ENCODE measurements at regions not wholly inside any gene's neighbourhood (a gene's known extent, or its start where the extent isn't known, plus 50 kb on each side); places are given as distances from the start of the nearest gene placed in this dataset.

DNA sequence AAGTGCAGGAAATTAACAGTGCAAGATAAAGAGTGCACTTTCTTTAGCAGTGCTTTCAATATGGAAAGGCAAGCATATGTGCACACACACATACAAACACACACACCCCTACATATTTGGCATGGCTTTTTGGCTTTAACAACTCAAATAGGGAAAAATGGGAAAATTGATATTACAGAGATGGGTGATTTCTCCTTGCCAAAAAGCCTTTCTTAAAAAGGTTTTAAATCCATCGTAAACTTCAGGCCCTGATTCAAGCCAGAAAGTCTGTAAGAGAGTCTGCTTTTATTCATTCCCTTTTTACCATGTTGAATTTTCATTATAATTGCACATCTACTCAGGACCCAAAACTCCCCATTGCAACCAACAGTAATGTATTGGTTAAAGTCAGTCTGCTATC lies 612.0 kb upstream of the ACTRT1 start:
- Histone ChIP-seq H3K4me2 (ENCODE audit: control insufficient read depth, insufficient read depth) (no peak overlapping the region), H3K9me3 (replicated peaks; ENCODE audit: control insufficient read depth, insufficient read depth, low read length) (no peaks in the 10 kb centered on the region), H2AFZ (ENCODE audit: control insufficient read depth, low read depth, low read length) (no peak overlapping the region), H3K4me1 (ENCODE audit: control insufficient read depth, insufficient read depth, low read length) (no peaks in the 10 kb centered on the region), H3K27ac (ENCODE audit: control insufficient read depth, insufficient read depth) (no peak overlapping the region), H3K27me3 (replicated peaks in 1 of 2; ENCODE audit: control insufficient read depth in 2 of 2, insufficient read depth in 2 of 2, low read length in 1 of 2) (no peaks in the 10 kb centered on the region), H3K9ac (ENCODE audit: control insufficient read depth, insufficient read depth, low read length) (no peak overlapping the region), H3K36me3 (ENCODE audit: control insufficient read depth in 2 of 2, insufficient read depth in 2 of 2, low read length in 1 of 2) (no peaks in the 10 kb centered on the region), H3K79me2 (ENCODE audit: control insufficient read depth, insufficient read depth, low read length) (no peaks in the 10 kb centered on the region), H3K4me3 (no peak overlapping the region), H4K20me1 (ENCODE audit: control insufficient read depth, insufficient read depth) (no peaks in the 10 kb centered on the region)
- RAD21 ChIA-PET (ENCODE audit: unreplicated experiment), result no interaction called here
- intact Hi-C loops (cut with micrococcal nuclease; ENCODE audit: unreplicated experiment), result no loop called here
- DNase-seq (ENCODE audit: low read depth, low spot score) (no peak), FAIRE-seq (no peak), ATAC-seq (no peak)
- POLR2A ChIA-PET, result no interaction called here
- WGBS (ENCODE audit: insufficient coverage, insufficient replicate concordance, low lambda C conversion rate, missing lambda C conversion rate), result 11% methylated on average over 1 of the region's 1 CpG
- BruUV-seq (replicated peaks), result no TSS peak
- SMC1A ChIA-PET (ENCODE audit: uncharacterized antibody, unreplicated experiment), result no interaction called here
- in situ Hi-C loops (cut with MboI), result no loop called here
- CTCF ChIA-PET, result no interaction called here
- no peak for TF ChIP-seq BHLHE40 (IDR thresholded peaks at IDR 0.05; ENCODE audit: borderline replicate concordance in 1 of 2, low read depth in 2 of 2, low read length in 1 of 2)
- TF ChIP-seq IKZF2 (IDR thresholded peaks at IDR 0.05), result no peak

GRCh38 chrX:128653524-128654060 lies 601.4 kb upstream of the ACTRT1 start:
- no peak for FAIRE-seq
- POLR2A ChIA-PET, result no interaction called here
- no peaks in the 10 kb centered on the region for H4K20me1 ChIP-seq (ENCODE audit: control insufficient read depth, insufficient read depth)
- no peak overlapping the region for H3K4me2 ChIP-seq (ENCODE audit: control insufficient read depth, insufficient read depth)
- no peak for DNase-seq (ENCODE audit: low read depth, low spot score)
- RAD21 ChIA-PET (ENCODE audit: unreplicated experiment), result no interaction called here
- CTCF ChIA-PET, result no interaction called here
- intact Hi-C loops (cut with micrococcal nuclease; ENCODE audit: unreplicated experiment) (no loop called here), in situ Hi-C loops (cut with MboI) (no loop called here)
- SMC1A ChIA-PET (ENCODE audit: uncharacterized antibody, unreplicated experiment), result no interaction called here
- no peaks in the 10 kb centered on the region for H3K4me1 ChIP-seq (ENCODE audit: control insufficient read depth, insufficient read depth, low read length)
- no peak overlapping the region for H3K9ac ChIP-seq (ENCODE audit: control insufficient read depth, insufficient read depth, low read length)
- TF ChIP-seq POLR2A (IDR thresholded peaks at IDR 0.05; ENCODE audit: low read depth, low read length), result no peak
- TF ChIP-seq RAD51 (IDR thresholded peaks at IDR 0.05), result no peak
- TF ChIP-seq SREBF1 (IDR thresholded peaks at IDR 0.05; ENCODE audit: low read length), result no peak
- no peak for TF ChIP-seq NFXL1 (IDR thresholded peaks at IDR 0.05; ENCODE audit: borderline replicate concordance)
- TF ChIP-seq NFYB (IDR thresholded peaks at IDR 0.05; ENCODE audit: insufficient read depth, low read depth, low read length), result no peak
- no peak for TF ChIP-seq RELA (IDR thresholded peaks at IDR 0.05; ENCODE audit: borderline replicate concordance, partially characterized antibody)
- no peak for TF ChIP-seq MTA3 (IDR thresholded peaks at IDR 0.05; ENCODE audit: borderline replicate concordance, low read length)
- TF ChIP-seq ZNF24 (IDR thresholded peaks at IDR 0.05), result no peak
- BruUV-seq (replicated peaks), result no TSS peak
- H3K27ac ChIP-seq (ENCODE audit: control insufficient read depth, insufficient read depth), result no peak overlapping the region
- no peaks in the 10 kb centered on the region for H3K79me2 ChIP-seq (ENCODE audit: control insufficient read depth, insufficient read depth, low read length)
- H3K36me3 ChIP-seq (ENCODE audit: control insufficient read depth in 2 of 2, insufficient read depth in 2 of 2, low read length in 1 of 2), result no peaks in the 10 kb centered on the region
- H2AFZ ChIP-seq (ENCODE audit: control insufficient read depth, low read depth, low read length), result no peak overlapping the region
- H3K9me3 ChIP-seq (replicated peaks; ENCODE audit: control insufficient read depth, insufficient read depth, low read length), result no peaks in the 10 kb centered on the region; the same call in 2 of the 3 replicates
- no peaks in the 10 kb centered on the region for H3K27me3 ChIP-seq (replicated peaks in 1 of 2; ENCODE audit: control insufficient read depth in 2 of 2, insufficient read depth in 2 of 2, low read length in 1 of 2)
- WGBS (ENCODE audit: insufficient coverage, insufficient replicate concordance, low lambda C conversion rate, missing lambda C conversion rate), result 38% methylated on average over 6 of the region's 6 CpGs
- no peak for ATAC-seq
- H3K4me3 ChIP-seq, result no peak overlapping the region
